OCI-LY7 (cell line): ENCODE measurements at regions not wholly inside any gene's neighbourhood (a gene's known extent, or its start where the extent isn't known, plus 50 kb on each side); places are given as distances from the start of the nearest gene placed in this dataset.
"Not testable (repeated sequence)": the region's sequence is repeated elsewhere in the genome, so short reads cannot be mapped to it uniquely, and the experiment has no call there.

Experiments used
- BruUV-seq: library from RNA; stranded (reverse); fragments of 400-500 nt; replicated peaks from 2 replicates; lab custom pipeline; 2021; lab: Mats Ljungman, UMichigan
- CTCF ChIA-PET: fragments of 300-600 bp; sonication (Branson Sonifier 250); formaldehyde crosslinking; loops from one replicate; lab custom pipeline; 2022; ENCODE audit warnings: antibody characterized with exemption; ENCODE audit not compliant: unreplicated experiment; lab: Charles Lee
- POLR2A ChIA-PET: fragments of 300-600 bp; sonication (Branson Sonifier 250); formaldehyde crosslinking; loops from one replicate; lab custom pipeline; 2022; ENCODE audit warnings: antibody characterized with exemption; lab: Charles Lee
- DNase-seq: peaks from one replicate; pipeline ENCODE4 v3.0.0-alpha.2; 2015; ENCODE audit warnings: low spot score
- H2AFZ ChIP-seq: fragments of 200-600 bp; sonication (generic), shearing (Covaris generic); 2 replicates; pipeline ENCODE4 v1.6.1; 2014; ENCODE audit warnings: mild to moderate bottlenecking, antibody characterized with exemption, low read length, moderate library complexity
- H3K27ac ChIP-seq: fragments of 200-600 bp; sonication (generic); 2 replicates; pipeline ENCODE4 v1.5.1; 2014; ENCODE audit warnings: mixed run types, low read depth, mild to moderate bottlenecking, moderate library complexity, low read length, inconsistent platforms; ENCODE audit not compliant: poor library complexity, severe bottlenecking
- H3K36me3 ChIP-seq: fragments of 200-600 bp; sonication (generic); 2 replicates; pipeline ENCODE4 v1.6.1; 2014; ENCODE audit warnings: mild to moderate bottlenecking, antibody characterized with exemption, low read length, moderate library complexity, mixed read lengths; ENCODE audit not compliant: insufficient read depth
- H3K4me1 ChIP-seq: fragments of 200-600 bp; sonication (generic); 2 replicates; pipeline ENCODE4 v1.5.1; 2014; ENCODE audit warnings: mild to moderate bottlenecking, low read length; ENCODE audit not compliant: insufficient read depth, poor library complexity, severe bottlenecking
- H3K4me2 ChIP-seq: fragments of 200-600 bp; sonication (generic); 2 replicates; pipeline ENCODE4 v1.6.1; 2014; ENCODE audit warnings: mild to moderate bottlenecking, low read length
- H3K4me3 ChIP-seq: fragments of 200-600 bp; sonication (generic); 2 replicates; pipeline ENCODE4 v1.5.1; 2014; ENCODE audit warnings: mild to moderate bottlenecking, low read depth, low read length; ENCODE audit not compliant: poor library complexity, severe bottlenecking
- H3K79me2 ChIP-seq: fragments of 200-600 bp; sonication (generic); 2 replicates; pipeline ENCODE4 v1.6.1; 2016; ENCODE audit warnings: low read depth, mild to moderate bottlenecking, low read length, moderate library complexity, mixed read lengths; ENCODE audit not compliant: insufficient read depth
- H3K9me2 ChIP-seq: fragments of 200-600 bp; sonication (generic); 2 replicates; pipeline ENCODE4 v1.6.1; 2016; ENCODE audit warnings: mild to moderate bottlenecking, low read length, mixed read lengths; ENCODE audit not compliant: insufficient read depth
- H3K9me3 ChIP-seq: fragments of 200-600 bp; sonication (generic); 2 replicates; pipeline ENCODE4 v1.6.1; 2014; ENCODE audit warnings: mild to moderate bottlenecking, mixed run types, low read length, mixed read lengths
- H4K20me1 ChIP-seq: fragments of 200-600 bp; sonication (generic); 2 replicates; pipeline ENCODE4 v1.6.1; 2014; ENCODE audit warnings: mild to moderate bottlenecking, antibody characterized with exemption, low read length, moderate library complexity, mixed read lengths; ENCODE audit not compliant: insufficient read depth
- CTCF ChIP-seq: fragments of 200-600 bp; sonication (generic); conservative IDR thresholded peaks from 2 replicates; pipeline ENCODE4 v1.5.1; 2014; ENCODE audit warnings: mild to moderate bottlenecking, antibody characterized with exemption, low read length, moderate library complexity, mixed read lengths
- EZH2phosphoT487 ChIP-seq: fragments of 200-600 bp; sonication (generic); IDR thresholded peaks from 2 replicates; pipeline ENCODE4 v1.6.1; 2018; ENCODE audit warnings: low read depth, borderline replicate concordance, mild to moderate bottlenecking, mixed run types, antibody characterized with exemption, low read length, moderate library complexity, mixed read lengths
- intact Hi-C: fragments of 100-400 bp; cut with micrococcal nuclease; formaldehyde crosslinking; loops from one replicate; pipeline ENCODE4 v1.10.0; 2022; ENCODE audit not compliant: unreplicated experiment

- Histone ChIP-seq H3K4me2 (no peak overlapping the region), H3K4me1 (no peaks in the 10 kb centered on the region), H2AFZ (no peak overlapping the region), H3K9me2 (no peaks in the 10 kb centered on the region), H3K4me3 (no peak overlapping the region), H3K9me3 (no peaks in the 10 kb centered on the region), H4K20me1 (no peaks in the 10 kb centered on the region), H3K36me3 (no peaks in the 10 kb centered on the region), H3K79me2 (no peaks in the 10 kb centered on the region), H3K27ac (no peak overlapping the region)
- CTCF ChIA-PET: no interaction called here
- POLR2A ChIA-PET: no interaction called here
- BruUV-seq: no TSS peak
- intact Hi-C loops: no loop called here
- no peak for DNase-seq
- TF ChIP-seq CTCF (no peak), EZH2phosphoT487 (no peak)
Measured at GRCh38 chr14:105881021-105881930, 354.9 kb downstream of the TMEM121 start.

DNA sequence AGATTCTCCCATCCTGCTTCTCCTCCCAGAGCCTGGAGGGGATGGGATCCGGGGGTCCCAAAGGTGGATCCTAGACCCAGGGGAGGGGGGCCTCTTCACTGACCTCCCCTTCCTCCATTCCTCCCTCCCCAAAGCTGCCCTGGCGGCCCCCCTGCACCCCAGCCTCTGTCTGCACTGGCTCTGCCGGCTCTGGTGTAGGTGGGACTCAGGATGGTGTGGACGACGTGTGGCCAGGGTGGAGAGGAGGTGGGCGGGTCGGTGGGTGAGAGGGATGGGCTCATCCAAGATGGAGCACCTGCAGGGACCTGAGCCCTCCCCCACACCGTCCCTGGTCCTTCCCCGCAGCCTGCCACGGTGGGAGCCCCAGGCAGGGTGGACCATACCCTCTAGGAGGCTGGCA lies 355.6 kb downstream of the TMEM121 start:
- H3K36me3 ChIP-seq, H3K9me3 ChIP-seq, CTCF ChIA-PET, H3K79me2 ChIP-seq, H3K4me2 ChIP-seq, intact Hi-C loops, H3K4me1 ChIP-seq, H3K27ac ChIP-seq, H3K4me3 ChIP-seq, POLR2A ChIA-PET, DNase-seq, H3K9me2 ChIP-seq, BruUV-seq, H2AFZ ChIP-seq, H4K20me1 ChIP-seq: not testable (repeated sequence)

- H3K4me1 ChIP-seq: no peaks in the 10 kb centered on the region
- no peaks in the 10 kb centered on the region for H3K9me3 ChIP-seq
- H3K4me2 ChIP-seq: no peak overlapping the region
- H3K9me2 ChIP-seq: no peaks in the 10 kb centered on the region
- no peak overlapping the region for H2AFZ ChIP-seq
- no peak overlapping the region for H3K27ac ChIP-seq
- no peak for DNase-seq
- intact Hi-C loops: no loop called here
- H4K20me1 ChIP-seq: no peaks in the 10 kb centered on the region
- H3K36me3 ChIP-seq: no peaks in the 10 kb centered on the region
- ChIA-PET CTCF (no interaction called here), POLR2A (no interaction called here)
- no TSS peak for BruUV-seq
- no peak overlapping the region for H3K4me3 ChIP-seq
- H3K79me2 ChIP-seq: no peaks in the 10 kb centered on the region
- no peak for TF ChIP-seq CTCF
- no peak for TF ChIP-seq EZH2phosphoT487
Measured at GRCh38 chr14:105882626-105883025, 356.2 kb downstream of the TMEM121 start.
